Peyer's patch (tissue), 4 donors: ENCODE measurements at regions not wholly inside any gene's neighbourhood (a gene's known extent, or its start where the extent isn't known, plus 50 kb on each side); places are given as distances from the start of the nearest gene placed in this dataset.

ENCODE experiments used
- DNase-seq, 3 donors: peaks; one replicate each; pipeline ENCODE4 v3.0.0-alpha.2; 2017 to 2019
- H3K27ac ChIP-seq, 4 donors: fragments of 200-600 bp; sonication (generic); one replicate each; pipeline ENCODE4 v1.5.1; 2016 to 2019
- H3K27me3 ChIP-seq, 2 donors: fragments of 200-600 bp; sonication (generic); one replicate each; pipeline ENCODE4 v1.5.1; 2019
- H3K36me3 ChIP-seq, 3 donors: fragments of 200-600 bp; sonication (generic); one replicate each; pipeline ENCODE4 v1.5.1; 2016 to 2019
- H3K4me1 ChIP-seq, 4 donors: fragments of 200-600 bp; sonication (generic); one replicate each; pipeline ENCODE4 v1.5.1; 2016 to 2019
- H3K4me3 ChIP-seq, 4 donors: fragments of 200-600 bp; sonication (generic); 1 replicate in 3 of 4; 2 replicates in 1 of 4; pipeline ENCODE4 v1.5.1; 2016 to 2019; ENCODE audit warnings: mild to moderate bottlenecking in 1 of 4
- H3K9me3 ChIP-seq, 4 donors: fragments of 200-600 bp; sonication (generic); one replicate each; pipeline ENCODE4 v1.5.1; 2016 to 2019; ENCODE audit warnings: mild to moderate bottlenecking in 1 of 4
- POLR2A ChIP-seq, 2 donors: fragments of 450-650 bp; IDR thresholded peaks; one replicate each; pipeline ENCODE4 v1.5.1; 2017; ENCODE audit warnings: antibody characterized with exemption in 2 of 2, mild to moderate bottlenecking in 2 of 2, moderate library complexity in 2 of 2
- TF ChIP-seq, protein P1 (sequence below), 6 experiments: fragments of 450-650 bp in 4 of 6; fragments of 200-600 bp in 2 of 6; sonication (generic) in 1 of 6; IDR thresholded peaks; one replicate each; pipeline ENCODE4 v1.5.1; 2017 to 2019; ENCODE audit warnings: antibody characterized with exemption in 6 of 6, mild to moderate bottlenecking in 3 of 6, moderate library complexity in 1 of 6

DNA sequence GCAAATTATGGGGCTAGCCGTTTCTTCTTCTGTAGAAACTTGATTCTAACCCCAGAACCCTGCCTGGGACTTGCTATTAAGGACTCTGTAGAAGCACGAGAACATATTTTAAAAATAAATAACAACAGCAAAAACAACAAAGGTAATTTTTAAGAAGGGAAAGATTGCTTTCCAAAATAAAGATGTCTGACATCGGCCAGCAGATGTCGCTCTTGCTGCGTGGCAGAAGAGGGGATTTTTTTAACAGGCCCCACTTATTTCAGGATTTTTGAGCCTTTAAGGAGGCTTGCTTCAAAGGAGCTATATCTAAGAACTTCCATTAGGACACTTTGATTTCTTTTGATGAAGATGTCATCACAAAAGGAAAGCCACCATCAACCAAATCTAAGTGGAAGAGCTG, 62.8 kb upstream of the EGFL6 start:
- TF ChIP-seq, protein P1, sequence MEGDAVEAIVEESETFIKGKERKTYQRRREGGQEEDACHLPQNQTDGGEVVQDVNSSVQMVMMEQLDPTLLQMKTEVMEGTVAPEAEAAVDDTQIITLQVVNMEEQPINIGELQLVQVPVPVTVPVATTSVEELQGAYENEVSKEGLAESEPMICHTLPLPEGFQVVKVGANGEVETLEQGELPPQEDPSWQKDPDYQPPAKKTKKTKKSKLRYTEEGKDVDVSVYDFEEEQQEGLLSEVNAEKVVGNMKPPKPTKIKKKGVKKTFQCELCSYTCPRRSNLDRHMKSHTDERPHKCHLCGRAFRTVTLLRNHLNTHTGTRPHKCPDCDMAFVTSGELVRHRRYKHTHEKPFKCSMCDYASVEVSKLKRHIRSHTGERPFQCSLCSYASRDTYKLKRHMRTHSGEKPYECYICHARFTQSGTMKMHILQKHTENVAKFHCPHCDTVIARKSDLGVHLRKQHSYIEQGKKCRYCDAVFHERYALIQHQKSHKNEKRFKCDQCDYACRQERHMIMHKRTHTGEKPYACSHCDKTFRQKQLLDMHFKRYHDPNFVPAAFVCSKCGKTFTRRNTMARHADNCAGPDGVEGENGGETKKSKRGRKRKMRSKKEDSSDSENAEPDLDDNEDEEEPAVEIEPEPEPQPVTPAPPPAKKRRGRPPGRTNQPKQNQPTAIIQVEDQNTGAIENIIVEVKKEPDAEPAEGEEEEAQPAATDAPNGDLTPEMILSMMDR (IDR thresholded peaks at IDR 0.05): peak in 5 of 6 experiments; percentile 51 to 75 (median 73)
- no peak for TF ChIP-seq POLR2A (IDR thresholded peaks at IDR 0.05)
- Histone ChIP-seq H3K4me3 (no peak overlapping the region), H3K27ac (no peak overlapping the region), H3K9me3 (no peaks in the 10 kb centered on the region), H3K4me1 (no peaks in the 10 kb centered on the region), H3K36me3 (no peaks in the 10 kb centered on the region), H3K27me3 (no peaks in the 10 kb centered on the region)
- peak; percentile 31 to 74 (median 46) for DNase-seq

DNA sequence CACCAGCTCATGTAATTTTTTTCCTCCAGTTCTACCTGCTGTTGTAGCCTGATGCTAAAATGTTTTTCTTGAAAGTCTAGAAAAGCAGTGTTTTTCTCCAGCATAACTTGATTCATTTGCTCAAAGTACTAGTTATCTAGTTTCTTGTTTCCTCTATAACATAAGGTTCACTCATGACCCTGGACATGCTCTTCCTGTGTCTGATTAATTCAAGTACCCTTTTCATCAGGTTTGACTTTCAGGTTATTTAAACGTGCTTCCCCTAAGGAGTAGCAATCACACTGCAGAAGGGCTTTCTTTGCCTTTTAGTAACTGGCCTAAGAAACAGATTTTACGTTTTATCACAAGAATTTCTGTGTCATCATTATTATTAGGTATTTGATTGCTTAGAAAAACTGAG, 66.8 kb upstream of the EGFL6 start:
- TF ChIP-seq, protein P1 (IDR thresholded peaks at IDR 0.05): no peak
- no peak for TF ChIP-seq POLR2A (IDR thresholded peaks at IDR 0.05)
- DNase-seq: no peak
- Histone ChIP-seq H3K27ac (no peak overlapping the region), H3K9me3 (no peaks in the 10 kb centered on the region), H3K4me1 (no peaks in the 10 kb centered on the region), H3K27me3 (no peaks in the 10 kb centered on the region), H3K36me3 (no peaks in the 10 kb centered on the region), H3K4me3 (no peak overlapping the region)

DNA sequence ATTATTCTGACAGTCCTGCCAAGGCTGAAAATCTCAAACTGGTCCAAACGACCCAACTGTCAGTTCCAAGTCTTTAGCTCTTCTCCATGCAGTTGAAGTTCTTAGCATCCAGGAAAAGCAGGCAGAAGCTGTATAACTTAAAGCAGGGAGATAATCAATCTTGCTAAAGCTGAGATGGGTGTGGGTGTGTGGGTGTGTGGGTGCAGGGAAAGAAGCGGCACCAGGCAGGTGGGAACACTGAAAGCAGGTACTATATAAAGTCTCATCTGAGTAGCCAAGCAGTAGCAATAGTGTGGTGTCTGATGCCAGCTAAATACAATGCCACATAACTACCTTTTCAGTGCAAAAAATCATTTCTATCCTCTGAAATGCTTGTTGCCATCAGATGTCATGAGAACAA, 69.7 kb upstream of the EGFL6 start:
- no peak overlapping the region for H3K4me3 ChIP-seq
- no peak for TF ChIP-seq POLR2A (IDR thresholded peaks at IDR 0.05)
- TF ChIP-seq, protein P1 (IDR thresholded peaks at IDR 0.05): no peak
- H3K9me3 ChIP-seq: no peaks in the 10 kb centered on the region
- no peak for DNase-seq
- no peaks in the 10 kb centered on the region for H3K27me3 ChIP-seq
- no peak overlapping the region for H3K27ac ChIP-seq
- H3K36me3 ChIP-seq: no peaks in the 10 kb centered on the region
- H3K4me1 ChIP-seq: no peaks in the 10 kb centered on the region

DNA sequence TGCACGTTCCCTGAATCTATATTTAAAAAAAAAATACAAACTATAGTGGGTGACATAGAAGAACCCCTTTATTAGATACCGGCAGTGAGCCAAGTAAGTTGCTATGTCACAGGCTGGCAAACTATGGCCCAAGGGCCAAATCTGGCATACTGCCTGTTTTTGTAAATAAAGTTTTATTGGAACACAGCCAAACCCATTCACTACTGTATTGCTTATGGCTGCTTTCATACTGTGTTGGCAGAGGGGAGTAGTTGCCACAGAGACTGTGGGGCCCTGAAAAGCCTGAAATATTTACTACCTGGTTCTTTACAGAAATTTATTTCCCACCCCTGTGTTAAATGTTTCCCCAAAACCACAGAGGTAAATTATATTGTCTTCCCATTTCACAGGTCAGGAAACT, 71.2 kb upstream of the EGFL6 start:
- no peak overlapping the region for H3K27ac ChIP-seq
- H3K4me1 ChIP-seq: no peaks in the 10 kb centered on the region
- no peaks in the 10 kb centered on the region for H3K36me3 ChIP-seq
- DNase-seq: no peak
- H3K4me3 ChIP-seq: no peak overlapping the region
- H3K9me3 ChIP-seq: no peaks in the 10 kb centered on the region
- TF ChIP-seq, protein P1 (IDR thresholded peaks at IDR 0.05): no peak
- no peak for TF ChIP-seq POLR2A (IDR thresholded peaks at IDR 0.05)
- no peaks in the 10 kb centered on the region for H3K27me3 ChIP-seq

DNA sequence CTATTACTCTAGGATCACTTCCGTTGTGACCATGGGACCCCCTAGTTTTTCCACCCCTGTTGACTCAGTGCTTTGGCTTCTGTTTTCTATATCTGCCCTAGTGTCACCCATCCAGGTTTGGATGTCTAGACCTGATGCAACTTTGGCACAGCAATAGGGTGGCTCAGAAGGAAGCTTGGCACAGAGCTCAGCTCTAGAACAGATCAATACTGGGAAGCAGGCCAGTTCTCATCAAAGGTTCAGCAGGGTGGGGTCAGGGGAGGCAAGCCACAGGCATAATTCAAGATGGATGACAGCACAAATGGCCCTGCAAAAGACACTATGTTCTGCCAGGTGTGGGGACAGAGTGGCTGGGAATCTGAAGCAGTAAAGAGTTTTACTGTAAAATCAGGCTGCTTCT, 74.2 kb upstream of the EGFL6 start:
- no peaks in the 10 kb centered on the region for H3K27me3 ChIP-seq
- TF ChIP-seq, protein P1 (IDR thresholded peaks at IDR 0.05): no peak
- no peak for TF ChIP-seq POLR2A (IDR thresholded peaks at IDR 0.05)
- H3K27ac ChIP-seq: no peak overlapping the region
- H3K9me3 ChIP-seq: no peaks in the 10 kb centered on the region
- no peak overlapping the region for H3K4me3 ChIP-seq
- H3K36me3 ChIP-seq: no peaks in the 10 kb centered on the region
- no peak for DNase-seq
- H3K4me1 ChIP-seq: no peaks in the 10 kb centered on the region

DNA sequence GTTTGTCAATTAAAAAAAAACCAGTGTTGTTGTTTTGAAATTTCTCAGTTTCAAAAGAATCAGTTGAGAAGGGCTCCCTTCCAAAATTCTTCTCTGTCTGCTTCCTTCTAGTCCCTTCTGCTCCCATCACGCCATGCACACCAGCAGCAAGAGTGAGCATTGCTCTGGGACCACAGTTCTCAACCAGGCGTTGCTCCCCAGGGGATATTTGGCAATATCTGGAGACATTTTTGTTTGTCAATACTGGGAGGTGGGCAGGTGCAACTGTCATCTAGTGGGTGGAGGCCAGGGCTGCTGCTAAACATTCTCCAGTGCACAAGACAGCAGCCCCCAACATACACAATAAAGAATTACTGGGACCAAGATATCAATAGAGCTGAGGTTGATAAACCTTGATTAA, 74.8 kb upstream of the EGFL6 start:
- no peaks in the 10 kb centered on the region for H3K4me1 ChIP-seq
- TF ChIP-seq, protein P1 (IDR thresholded peaks at IDR 0.05): no peak
- no peak for TF ChIP-seq POLR2A (IDR thresholded peaks at IDR 0.05)
- no peaks in the 10 kb centered on the region for H3K9me3 ChIP-seq
- no peak for DNase-seq
- no peak overlapping the region for H3K4me3 ChIP-seq
- H3K36me3 ChIP-seq: no peaks in the 10 kb centered on the region
- no peaks in the 10 kb centered on the region for H3K27me3 ChIP-seq
- no peak overlapping the region for H3K27ac ChIP-seq
